Activated effector memory CD4-positive, alpha-beta T cell treated with Interleukin-2 at 50 U/mL for 16 hours (primary cell): ENCODE measurements at regions not wholly inside any gene's neighbourhood (a gene's known extent, or its start where the extent isn't known, plus 50 kb on each side); places are given as distances from the start of the nearest gene placed in this dataset.

Experiments used
- DNase-seq: peaks from one replicate; pipeline ENCODE4 v3.0.0-alpha.2; 2020

DNA sequence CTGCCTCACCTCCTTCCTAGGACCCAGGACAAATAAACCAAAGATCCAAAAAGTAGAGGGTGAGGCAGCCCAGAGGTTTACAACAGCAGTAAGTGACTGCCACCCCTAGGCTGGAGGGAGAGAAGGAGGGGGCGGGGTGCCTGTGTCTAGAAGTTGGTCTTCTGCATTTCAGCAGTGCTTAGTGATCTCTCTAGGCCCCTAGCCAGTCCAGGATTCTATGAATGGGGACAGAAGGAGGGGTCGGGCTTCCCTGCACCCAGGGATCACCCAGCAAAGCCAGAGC lies 62.8 kb upstream of the KDM7A start:
- no peak for DNase-seq

DNA sequence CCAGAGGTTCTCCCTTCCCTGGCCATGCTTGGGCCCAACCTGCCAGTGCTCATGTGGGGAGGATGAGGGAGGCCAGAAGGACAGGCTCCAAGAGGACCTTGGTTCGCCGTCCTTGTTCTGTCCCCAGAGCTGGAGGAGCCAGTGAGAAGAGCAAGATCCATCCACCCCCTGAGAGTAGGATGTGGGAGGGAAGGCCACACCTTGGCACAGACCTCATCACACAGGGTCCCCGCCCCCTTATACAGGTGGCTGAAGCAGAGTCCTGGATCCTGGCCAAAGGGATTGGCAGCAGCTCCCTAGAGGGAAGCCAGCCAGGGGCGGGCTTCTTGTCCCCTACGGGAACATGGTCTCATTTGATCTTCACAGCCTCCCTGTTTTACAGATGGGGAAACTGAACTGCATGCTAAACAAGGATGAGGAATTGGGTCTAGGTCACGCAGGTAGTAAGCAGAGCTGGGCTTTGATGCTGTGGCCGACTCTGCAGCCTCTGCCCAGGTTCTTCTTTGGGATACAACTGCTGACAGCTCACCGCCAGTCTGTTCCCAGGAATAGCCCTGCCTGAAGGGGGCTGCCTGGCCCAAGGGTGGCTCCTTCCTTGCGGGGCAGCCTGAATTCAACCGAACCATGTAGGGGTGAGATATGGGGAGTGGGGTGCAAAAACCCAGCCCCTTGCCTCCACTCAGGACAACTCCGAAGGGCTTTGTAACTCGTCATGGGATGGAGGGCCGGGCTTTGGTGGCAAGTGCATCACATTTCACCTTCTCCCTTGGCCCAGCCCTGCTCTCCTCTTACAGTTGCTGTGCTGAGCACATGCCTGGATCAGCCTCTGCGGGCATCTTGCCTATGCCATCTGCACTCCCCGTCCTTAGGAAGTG lies 62.2 kb upstream of the KDM7A start:
- no peak for DNase-seq

DNA sequence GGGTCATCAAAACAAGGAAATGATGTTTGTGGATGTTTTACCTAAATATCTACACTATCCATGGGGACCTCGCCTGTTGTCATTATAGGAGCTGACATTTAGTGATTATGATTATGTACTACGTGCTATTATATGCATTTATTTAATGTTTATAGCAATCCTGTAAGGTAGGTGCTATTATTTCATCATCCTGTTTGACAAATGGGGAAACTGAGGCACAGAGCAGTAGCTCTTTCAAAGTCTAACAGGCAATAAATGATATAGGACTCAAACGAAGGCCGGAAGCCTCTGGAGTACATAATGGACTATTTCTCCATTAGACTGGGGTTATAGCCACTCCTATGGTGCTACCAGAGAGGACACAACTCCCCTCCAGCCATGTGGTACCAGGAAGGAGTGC lies 60.6 kb upstream of the KDM7A start:
- DNase-seq, result no peak

DNA sequence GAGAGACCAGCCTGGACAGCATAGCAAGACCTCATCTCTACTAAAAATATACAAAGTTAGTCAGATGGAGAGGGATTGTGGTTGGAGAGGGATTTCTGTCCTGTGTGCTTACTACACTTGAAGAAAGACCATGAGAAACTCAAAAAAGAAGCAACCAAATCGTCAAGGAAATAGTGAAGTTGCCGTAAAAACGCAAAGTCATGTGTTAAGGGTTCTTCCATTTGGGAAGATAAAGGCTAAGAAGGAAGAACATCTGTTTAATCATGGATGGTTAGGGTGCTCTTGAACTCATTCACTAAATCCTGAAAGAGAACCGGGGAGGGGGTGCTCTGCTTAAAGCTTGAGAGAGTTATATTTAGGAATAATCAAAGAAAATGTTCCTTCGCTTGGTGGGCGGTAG lies 59.8 kb upstream of the KDM7A start:
- no peak for DNase-seq

DNA sequence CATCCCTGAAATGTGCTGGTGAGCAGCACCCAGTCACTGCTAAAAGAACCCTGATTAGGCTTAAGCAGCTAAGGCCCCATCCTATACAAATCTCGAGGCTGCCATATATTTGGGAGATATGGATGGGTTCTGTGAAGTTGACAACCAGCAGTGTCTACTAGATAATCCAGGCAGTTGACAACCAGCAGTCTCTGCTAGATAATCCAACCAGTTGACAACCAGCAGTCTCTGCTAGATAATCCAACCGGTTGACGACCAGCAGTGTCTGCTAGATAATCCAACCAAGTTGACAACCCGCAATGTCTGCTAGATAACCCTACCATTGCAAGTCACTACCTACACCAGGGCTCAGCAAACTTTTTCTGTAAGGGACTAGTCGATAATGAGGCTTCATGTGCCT lies 58.3 kb upstream of the KDM7A start:
- no peak for DNase-seq

DNA sequence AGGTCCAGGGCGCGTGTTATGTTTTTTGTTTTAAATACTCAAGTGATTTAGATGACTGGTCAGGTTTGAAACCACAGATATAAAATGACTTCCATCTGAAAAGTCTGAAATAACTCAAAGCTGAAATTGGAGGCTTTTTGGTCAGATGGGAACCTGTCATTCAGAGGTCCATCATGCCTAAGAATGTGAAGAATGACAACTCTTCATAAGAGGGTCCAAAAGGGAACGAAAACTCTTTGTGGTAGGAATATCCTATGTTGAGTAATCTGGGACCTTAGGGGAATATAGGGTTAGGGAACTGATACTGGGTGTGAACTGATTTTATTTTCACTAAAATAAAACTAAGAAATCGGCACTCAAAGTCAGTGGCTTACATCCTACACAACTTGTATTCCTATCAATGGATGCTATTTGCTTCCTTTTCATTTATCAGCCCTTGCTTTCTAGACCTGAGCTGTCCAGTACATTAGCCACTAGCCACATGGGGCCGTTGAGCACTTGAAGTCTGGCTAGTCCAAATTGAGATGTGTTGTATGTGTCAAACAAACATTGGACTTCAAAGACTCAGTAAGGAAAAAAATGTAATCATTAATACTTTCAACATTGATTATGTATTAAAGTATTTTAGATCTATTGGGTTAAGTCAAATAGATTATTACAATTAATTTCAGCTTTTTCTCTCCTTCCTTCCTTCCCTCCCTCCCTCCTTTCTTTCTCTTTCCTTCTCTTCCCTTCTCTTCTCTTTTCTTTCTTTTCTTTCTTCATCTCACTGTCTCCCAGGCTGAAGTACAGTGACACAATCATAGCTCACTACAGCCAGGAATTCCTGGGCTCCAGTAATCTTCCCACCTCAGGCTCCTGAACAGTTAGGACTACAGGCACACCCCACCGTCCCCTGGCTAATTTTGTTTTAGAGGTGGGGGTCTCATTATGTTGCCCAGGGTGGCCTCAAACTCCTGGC lies 56.5 kb upstream of the KDM7A start:
- no peak for DNase-seq

DNA sequence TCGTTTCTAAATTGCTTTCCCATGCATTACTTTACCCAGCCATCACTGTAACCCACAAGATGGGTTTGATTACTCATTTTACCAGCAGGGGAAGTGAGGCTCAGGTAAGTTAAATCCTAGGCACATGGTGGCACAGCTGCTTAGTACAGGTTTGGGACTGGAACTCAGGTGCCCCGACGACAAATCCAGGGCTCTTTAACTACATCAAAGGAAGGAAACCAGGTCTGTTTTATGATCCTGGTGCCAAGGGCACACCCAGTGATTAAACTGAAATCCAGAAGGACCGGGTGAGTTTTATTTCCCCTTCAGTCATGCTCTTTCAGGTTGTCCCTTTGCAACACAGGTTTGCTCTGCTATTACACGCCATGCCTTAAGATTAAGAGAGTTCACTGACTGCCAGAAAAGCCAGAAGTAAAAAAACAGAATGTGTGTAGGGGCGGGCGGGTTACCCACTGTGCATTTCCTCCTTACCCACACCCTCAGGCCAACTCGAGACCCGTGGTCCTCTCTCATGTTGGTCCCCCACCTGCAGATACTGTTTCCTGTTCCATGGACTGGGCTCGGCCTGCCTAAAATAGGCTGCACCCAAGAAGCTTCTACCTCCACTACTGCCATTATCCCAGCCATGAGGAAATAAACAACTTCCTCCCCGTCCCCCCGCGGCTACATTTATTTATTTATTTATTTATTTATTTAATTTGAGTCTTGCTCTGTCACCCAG lies 55.1 kb upstream of the KDM7A start:
- DNase-seq, result no peak

DNA sequence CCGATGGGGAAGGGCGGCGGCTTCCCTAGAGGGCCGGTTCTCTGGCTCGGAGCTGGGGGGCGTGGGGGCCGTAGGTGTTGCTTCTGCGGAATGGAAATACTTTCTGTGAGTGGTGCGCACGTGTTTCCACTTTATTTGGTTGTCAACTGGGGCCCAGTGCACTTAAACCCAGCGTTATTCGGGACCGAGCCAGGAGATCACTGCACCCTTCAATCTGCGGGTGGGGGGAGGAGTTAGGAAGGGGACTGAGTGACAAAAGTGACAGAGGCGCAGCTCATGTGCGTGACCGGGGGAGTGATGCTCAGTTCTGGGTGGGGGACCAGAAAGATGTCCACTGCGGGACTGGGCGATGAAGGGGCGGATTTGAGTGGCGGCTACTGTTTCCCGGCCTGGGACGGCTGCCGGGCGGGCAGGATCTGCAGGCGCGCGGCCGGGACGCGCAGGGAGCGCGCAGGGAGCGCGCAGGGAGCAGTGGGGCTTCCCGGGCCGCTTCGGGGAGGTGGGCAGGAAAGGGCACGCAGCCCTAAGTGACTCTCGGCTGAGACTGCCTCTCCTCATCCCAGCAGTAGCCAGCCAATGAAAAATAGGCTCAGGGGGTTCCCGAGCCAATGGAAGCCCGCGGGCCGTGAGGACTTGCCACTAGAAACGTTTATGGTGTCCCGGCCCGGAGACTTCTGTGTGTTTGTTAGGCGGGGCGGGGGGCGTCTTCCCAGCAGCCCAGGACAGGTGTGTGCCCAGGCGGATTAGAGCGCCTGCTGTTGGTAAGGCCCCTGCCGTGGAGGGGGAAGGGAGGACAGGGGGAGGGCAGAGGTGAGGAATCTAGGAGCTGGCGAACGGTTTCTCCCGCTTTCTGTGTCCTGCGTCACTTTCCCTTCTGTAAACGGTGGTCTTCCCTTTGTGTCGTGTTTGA lies 54.3 kb upstream of the KDM7A start:
- DNase-seq, result peak; percentile 31

DNA sequence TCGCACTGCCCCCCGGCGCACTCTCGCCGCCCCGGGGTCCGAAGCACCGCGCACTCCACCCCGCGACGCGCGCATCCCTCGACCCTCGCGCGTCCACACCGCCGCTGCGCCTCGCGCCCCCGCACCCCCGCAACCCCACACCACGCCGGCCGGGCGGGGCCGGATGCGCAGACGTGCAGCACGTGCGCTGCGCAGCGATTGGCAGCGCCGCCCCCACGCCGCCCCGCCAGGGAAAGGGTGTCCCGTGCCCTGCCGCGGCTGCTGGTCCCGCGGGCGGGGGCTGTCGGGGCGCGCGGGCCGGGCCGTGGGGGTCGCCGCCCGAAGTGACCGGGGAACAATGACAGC lies 53.7 kb upstream of the KDM7A start:
- peak; percentile 76 for DNase-seq

DNA sequence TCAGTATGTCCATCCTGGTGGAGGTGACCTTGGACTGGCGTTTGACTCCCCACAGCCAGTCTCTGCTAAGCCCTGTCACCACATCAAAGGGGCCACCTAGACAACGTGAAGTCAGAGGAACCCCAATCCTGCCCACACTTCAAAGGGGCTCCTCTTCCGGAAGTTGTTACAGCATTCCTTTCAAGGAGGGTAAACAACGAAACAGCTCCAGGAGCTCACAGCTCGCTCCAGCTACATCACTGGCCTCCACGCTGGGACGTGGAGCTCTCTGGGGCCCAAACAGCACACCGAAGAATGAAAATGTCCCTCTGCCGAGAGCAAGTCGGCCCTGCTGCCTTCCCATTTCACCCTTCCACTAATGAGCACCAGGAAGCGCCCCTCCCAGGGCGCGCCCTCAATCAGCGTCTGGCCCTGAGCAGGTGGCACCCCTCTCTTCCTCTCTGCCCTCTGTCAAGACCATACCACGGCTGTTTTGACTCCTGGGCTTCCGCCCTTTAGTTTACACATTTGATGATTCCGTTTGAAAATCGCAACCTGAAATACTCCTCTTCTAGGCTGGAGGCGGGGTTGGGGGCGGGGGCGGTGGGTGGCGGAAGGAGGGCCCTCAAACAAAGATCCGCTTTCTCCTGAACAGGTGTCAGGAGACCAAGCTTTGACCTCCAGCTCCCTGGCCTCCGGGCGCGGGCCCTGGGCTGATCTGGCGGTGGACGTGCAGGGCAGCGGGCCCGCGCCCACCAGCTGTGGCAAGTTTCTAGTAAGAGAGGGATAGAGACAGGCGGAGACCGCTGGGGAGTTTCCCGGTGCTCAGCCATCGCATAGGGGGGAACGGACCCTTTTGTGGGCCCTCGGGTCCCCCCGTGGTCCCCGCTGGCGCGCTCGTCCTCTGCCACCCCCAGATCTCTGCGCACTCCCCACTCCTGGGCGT lies 53.1 kb upstream of the KDM7A start:
- peak; percentile 75 for DNase-seq

DNA sequence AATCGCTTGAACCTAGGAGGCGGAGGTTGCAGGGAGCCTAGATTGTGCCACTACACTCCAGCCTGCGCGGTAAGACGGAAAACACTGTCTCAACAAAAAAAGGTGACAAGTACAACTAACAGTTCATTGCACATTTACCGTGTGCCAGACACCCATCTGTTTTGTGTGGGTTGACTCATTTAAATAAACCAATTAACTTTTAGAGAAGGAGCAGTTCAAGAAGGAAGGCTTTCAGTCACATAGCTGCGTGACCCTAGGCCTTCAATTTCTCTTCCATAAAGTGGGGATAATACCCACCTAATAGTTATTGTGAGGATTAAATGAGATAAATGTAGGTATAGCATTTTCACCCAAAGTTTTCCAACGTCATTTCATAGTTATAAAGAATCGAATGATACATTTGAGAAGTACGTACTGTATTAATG lies 52.3 kb upstream of the KDM7A start:
- no peak for DNase-seq
